GM12864 (cell line): ENCODE measurements at regions not wholly inside any gene's neighbourhood (a gene's known extent, or its start where the extent isn't known, plus 50 kb on each side); places are given as distances from the start of the nearest gene placed in this dataset.
A peak's percentile ranks its signal among the peaks of the same experiment; 100 is the strongest.

Experiments
- DNase-seq: peaks from one replicate; pipeline ENCODE4 v3.0.0-alpha.2; 2011; ENCODE audit warnings: low read depth
- H3K4me3 ChIP-seq: 2 replicates; pipeline ENCODE4 v1.5.1; 2011; ENCODE audit warnings: mild to moderate bottlenecking, low read depth, low read length, control low read depth
- TF ChIP-seq, protein P1 (sequence below): IDR thresholded peaks from 2 replicates; pipeline ENCODE4 v1.5.1; 2011; ENCODE audit warnings: low read depth, mild to moderate bottlenecking, moderate library complexity, low read length, control low read depth, inconsistent platforms; ENCODE audit errors: missing control alignments

DNA sequence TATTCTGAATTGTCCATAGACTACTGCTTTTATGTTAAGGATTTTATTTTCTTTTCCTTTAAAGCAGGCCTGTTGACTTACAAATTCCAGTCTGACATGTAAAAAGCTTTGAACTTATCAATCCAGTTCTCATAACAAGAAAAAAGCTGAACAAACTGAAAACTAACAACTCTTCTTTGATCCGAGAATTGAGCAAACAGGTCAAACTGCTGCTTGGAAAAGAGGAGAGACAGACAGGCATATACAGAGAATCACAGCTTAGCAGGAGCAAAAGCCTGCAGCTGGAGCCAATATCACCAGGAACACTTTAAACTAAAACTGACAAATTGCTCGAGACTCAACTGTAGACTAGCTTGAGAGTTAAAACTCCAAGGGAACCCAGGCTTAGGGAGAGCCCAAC, 85.8 kb downstream of the HINT1 start:
- no peak overlapping the region for H3K4me3 ChIP-seq
- DNase-seq: no peak
- TF ChIP-seq, protein P1, sequence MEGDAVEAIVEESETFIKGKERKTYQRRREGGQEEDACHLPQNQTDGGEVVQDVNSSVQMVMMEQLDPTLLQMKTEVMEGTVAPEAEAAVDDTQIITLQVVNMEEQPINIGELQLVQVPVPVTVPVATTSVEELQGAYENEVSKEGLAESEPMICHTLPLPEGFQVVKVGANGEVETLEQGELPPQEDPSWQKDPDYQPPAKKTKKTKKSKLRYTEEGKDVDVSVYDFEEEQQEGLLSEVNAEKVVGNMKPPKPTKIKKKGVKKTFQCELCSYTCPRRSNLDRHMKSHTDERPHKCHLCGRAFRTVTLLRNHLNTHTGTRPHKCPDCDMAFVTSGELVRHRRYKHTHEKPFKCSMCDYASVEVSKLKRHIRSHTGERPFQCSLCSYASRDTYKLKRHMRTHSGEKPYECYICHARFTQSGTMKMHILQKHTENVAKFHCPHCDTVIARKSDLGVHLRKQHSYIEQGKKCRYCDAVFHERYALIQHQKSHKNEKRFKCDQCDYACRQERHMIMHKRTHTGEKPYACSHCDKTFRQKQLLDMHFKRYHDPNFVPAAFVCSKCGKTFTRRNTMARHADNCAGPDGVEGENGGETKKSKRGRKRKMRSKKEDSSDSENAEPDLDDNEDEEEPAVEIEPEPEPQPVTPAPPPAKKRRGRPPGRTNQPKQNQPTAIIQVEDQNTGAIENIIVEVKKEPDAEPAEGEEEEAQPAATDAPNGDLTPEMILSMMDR: no peak

DNA sequence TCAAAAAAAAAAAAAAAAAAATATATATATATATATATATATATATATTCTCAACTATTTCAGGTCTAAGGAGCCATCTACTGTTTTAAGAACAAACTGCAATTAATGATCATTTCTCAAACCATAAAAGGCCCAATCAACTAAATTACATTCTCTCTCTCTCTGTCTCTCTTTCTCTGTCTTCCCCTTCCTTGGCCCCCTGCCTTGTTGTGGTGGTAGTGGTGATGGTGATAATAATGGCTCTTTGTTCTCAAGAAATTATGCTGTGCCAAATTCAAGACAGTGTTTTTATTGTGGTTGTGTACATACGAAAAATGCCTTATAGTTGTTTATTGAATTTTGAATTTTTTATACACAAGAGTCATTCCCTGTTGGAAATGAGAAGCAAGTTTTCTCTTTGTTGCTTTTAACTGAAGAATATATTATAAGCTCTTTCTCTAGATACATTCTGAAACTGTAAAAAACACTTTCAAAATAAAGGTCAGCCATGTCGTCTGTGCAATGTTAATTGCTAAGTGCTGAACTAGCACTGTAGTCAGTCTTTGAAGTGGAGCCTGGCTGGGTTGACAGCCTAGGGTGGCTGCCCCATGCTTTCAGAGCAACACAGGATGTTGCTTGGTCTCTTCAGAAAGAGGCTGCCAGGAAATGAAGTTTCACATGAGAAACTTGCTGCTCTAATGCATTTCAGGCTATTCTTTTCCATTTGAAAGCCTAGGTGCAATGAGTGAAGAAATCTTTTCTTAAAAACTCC, 96.0 kb downstream of the HINT1 start:
- H3K4me3 ChIP-seq: no peak overlapping the region
- peak; percentile 26 for DNase-seq
- TF ChIP-seq, protein P1: no peak

DNA sequence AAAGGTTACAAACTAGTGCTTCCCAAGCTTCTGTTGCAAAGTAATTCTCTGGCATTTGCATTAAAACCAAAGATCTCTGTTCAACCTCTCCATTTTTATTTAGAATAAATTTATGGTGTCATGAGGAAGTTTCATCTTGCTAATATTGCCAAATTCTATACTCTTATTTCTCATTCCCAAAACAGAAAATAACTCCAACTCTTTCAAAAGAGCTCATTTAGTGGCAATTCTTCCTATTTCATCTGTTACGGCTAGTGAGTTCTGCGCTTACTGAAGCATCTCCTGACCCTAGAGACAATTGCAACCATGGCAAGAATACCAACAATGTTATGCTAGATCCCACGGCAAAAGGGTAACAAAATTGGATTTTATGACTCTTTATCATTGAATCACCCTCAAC, 97.0 kb downstream of the HINT1 start:
- DNase-seq: no peak
- no peak overlapping the region for H3K4me3 ChIP-seq
- TF ChIP-seq, protein P1: no peak

DNA sequence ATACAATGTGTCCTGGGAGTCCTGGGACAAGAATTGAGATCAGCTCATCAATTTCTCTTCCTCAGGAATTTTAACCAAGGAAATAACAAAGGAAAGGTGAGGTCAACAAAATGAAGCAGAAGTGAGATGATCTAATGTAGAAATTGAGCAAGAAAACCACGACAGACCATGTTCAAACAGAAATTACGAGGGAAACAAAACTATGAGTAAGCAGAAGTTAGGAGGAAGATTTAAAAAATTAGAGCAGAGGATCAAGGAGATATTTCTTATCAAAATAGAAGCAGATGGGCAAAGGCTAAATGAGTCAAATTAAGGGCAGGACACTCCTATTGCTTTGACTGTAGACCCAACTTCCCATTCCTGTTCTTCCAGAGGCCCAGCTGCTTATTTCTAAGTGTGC, 97.4 kb downstream of the HINT1 start:
- TF ChIP-seq, protein P1: no peak
- no peak overlapping the region for H3K4me3 ChIP-seq
- DNase-seq: no peak

DNA sequence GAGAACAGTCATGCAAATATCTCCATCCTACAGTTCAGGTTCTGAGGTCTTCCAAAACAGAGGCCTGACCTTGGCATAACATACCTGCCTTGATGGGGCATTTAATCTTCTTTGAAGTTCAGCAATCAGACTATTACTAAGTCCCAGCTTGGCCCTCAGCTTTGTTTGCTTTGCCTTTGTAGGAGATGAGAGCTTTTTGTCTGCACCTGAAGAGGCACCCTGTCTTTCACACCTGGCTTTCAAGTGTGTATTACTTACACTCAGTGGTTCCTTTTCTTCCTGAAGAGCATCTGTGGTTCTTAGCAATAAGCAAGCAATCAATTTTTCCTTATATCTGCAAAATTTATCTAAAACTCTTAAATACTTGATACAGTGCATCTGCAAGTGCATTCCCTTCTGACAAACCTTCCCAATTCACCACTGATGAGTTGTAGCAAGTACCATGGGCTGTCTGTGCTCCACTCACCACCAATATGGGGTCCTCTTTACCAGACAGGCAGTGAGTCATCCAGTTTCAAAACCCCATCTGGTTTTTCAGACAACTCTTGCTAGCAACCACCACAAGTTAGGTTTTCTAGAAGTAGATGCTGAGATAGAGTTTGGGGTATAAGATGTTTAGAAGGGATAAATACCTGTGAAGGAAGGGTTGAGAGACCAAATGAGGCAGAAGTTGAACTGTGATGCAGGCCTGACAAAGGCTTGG, 100.2 kb downstream of the HINT1 start:
- TF ChIP-seq, protein P1: no peak
- no peak for DNase-seq
- no peak overlapping the region for H3K4me3 ChIP-seq

DNA sequence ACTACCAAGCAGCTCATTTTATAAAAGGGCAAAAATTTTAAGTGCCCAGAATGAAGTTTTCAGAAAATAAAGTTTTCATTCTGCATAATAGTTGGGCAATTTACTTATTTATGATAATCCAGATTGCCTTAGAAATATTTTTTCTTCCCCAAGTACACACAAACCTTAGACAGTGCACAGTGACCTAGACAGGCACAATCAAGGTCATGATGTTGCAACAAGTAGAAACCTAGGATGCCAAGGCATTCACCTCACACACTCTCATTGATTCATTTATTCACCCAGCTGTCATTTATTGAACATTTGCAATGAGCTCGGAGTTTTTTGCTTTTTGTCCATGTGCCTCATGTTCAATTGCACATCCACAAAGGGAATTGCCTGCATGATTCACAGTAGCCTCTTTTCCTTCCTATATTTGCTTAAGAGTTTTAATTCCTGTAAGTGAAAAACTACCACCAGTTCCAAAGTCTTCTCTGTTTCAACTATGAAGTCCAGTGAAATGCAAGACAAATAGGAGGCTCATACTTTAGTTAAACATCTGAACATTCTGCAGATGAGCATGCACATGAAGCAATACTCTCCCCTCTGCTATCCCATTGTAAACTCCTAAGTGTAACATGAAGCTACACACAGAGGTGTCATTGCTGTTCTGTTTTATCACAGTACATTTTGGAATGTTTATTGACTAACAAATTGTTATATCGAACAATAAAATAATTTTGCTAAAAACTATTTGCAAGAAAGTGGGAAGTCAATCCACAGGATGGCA, 122.9 kb downstream of the HINT1 start:
- no peak for DNase-seq
- H3K4me3 ChIP-seq: no peak overlapping the region
- TF ChIP-seq, protein P1: no peak
